GM12872 (cell line): ENCODE measurements at regions not wholly inside any gene's neighbourhood (a gene's known extent, or its start where the extent isn't known, plus 50 kb on each side); places are given as distances from the start of the nearest gene placed in this dataset.

Source experiments
- CTCF ChIP-seq: IDR thresholded peaks from 3 replicates; pipeline ENCODE4 v1.5.1; 2011; ENCODE audit warnings: low read depth, mild to moderate bottlenecking, low read length, moderate library complexity; ENCODE audit not compliant: insufficient read depth

GRCh38 chr9:87276327-87276841, 221.3 kb upstream of the DAPK1 start:
- TF ChIP-seq CTCF: no peak

GRCh38 chr9:87276851-87277261, 220.8 kb upstream of the DAPK1 start:
- TF ChIP-seq CTCF: no peak

DNA sequence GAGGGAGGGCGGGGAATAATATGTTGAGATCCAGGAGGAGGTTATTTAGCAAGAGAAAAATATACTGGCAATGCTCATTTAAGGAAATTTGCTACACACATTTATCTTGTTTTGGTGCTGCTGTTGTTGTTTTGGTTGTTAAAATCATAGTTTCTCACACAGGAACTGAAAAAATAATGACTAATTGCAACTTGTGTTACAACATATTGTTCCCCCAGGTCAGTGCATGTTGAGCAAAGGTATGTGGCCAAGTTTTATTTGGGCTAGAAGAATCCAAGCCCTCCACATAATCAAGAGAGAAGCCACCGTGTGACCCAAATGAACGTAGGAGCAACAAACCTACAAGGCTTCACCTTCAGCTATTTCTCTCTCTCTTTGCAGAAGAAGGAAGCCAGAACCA, 220.3 kb upstream of the DAPK1 start:
- TF ChIP-seq CTCF: no peak

GRCh38 chr9:87278971-87279733, 218.5 kb upstream of the DAPK1 start:
- no peak for TF ChIP-seq CTCF

- no peak for TF ChIP-seq CTCF
Measured at GRCh38 chr9:87280421-87280820, 217.2 kb upstream of the DAPK1 start.

GRCh38 chr9:87282538-87282937, 215.1 kb upstream of the DAPK1 start:
- TF ChIP-seq CTCF: no peak

DNA sequence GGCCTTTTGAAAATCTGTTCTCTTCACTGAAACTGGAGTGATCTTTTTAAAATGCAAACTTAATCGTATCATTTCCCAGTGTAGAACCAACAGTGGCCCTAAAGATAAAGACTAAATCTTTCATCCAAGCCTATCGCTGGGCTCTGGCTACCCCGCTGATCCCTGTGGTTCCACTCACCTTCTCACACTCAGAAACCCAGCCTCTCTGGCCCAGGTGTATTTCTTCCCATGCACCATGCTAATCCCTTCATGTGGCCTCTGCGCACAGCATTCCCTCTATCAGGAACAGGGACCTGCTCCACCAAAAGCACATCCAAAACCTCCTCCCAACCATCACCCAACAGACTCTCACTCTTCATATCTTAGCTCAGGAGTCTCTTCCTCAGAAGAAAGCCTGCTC, 214.1 kb upstream of the DAPK1 start:
- TF ChIP-seq CTCF: no peak
